ENCODE measurements at regions not wholly inside any gene's neighbourhood (a gene's known extent, or its start where the extent isn't known, plus 50 kb on each side); places are given as distances from the start of the nearest gene placed in this dataset.
"Not testable (repeated sequence)": the region's sequence is repeated elsewhere in the genome, so short reads cannot be mapped to it uniquely, and the experiment has no call there.

GRCh38 chr7:106570146-106570545 is 90.8 kb downstream of the CCDC71L start:
- no peak for ATAC-seq
- no peaks in the 10 kb centered on the region for H3K27me3 ChIP-seq
- TF ChIP-seq POLR2AphosphoS5 (IDR thresholded peaks at IDR 0.05) (no peak), EP300 (IDR thresholded peaks at IDR 0.05) (no peak), POLR2A (IDR thresholded peaks at IDR 0.05) (no peak), CTCF (IDR thresholded peaks at IDR 0.05) (no peak)
- H3K4me1 ChIP-seq = peaks cover 3 to 18% (median 9%) of the 10 kb centered on the region in 3 donors
- no peak overlapping the region for H3K4me3 ChIP-seq
- H3K27ac ChIP-seq = no peak overlapping the region
- H3K36me3 ChIP-seq = no peaks in the 10 kb centered on the region
- H3K9me3 ChIP-seq = no peaks in the 10 kb centered on the region
- 83 to 97% methylated on average over 2 of the region's 2 CpGs for WGBS, 2 donors (ENCODE audit: low coverage in 1 of 2)

- H3K4me1 ChIP-seq = peaks cover 3 to 18% (median 9%) of the 10 kb centered on the region in 3 donors
- H3K36me3 ChIP-seq = no peaks in the 10 kb centered on the region
- no peaks in the 10 kb centered on the region for H3K9me3 ChIP-seq
- H3K27ac ChIP-seq = no peak overlapping the region
- ATAC-seq = no peak
- WGBS, 2 donors (ENCODE audit: low coverage in 1 of 2) = 83 to 100% methylated on average over 1 to 10 of the region's 10 CpGs
- H3K4me3 ChIP-seq = no peak overlapping the region
- TF ChIP-seq POLR2A (IDR thresholded peaks at IDR 0.05) (no peak), POLR2AphosphoS5 (IDR thresholded peaks at IDR 0.05) (no peak), CTCF (IDR thresholded peaks at IDR 0.05) (no peak), EP300 (IDR thresholded peaks at IDR 0.05) (no peak)
- no peaks in the 10 kb centered on the region for H3K27me3 ChIP-seq
Measured at GRCh38 chr7:106569500-106569929, 91.4 kb downstream of the CCDC71L start.

- no peak overlapping the region for H3K4me3 ChIP-seq
- H3K27ac ChIP-seq = peak overlapping the region in 3 of 4 donors; percentile 18 to 34 (median 25)
- no peak for TF ChIP-seq EP300 (IDR thresholded peaks at IDR 0.05)
- TF ChIP-seq POLR2AphosphoS5 (IDR thresholded peaks at IDR 0.05) = peak; percentile 85
- peak in 1 of 4 experiments; percentile 25 for TF ChIP-seq CTCF (IDR thresholded peaks at IDR 0.05)
- TF ChIP-seq POLR2A (IDR thresholded peaks at IDR 0.05) = no peak
- no peaks in the 10 kb centered on the region for H3K36me3 ChIP-seq
- peaks cover 3 to 18% (median 9%) of the 10 kb centered on the region in 3 donors for H3K4me1 ChIP-seq
- 28 to 44% methylated on average over 3 of the region's 4 CpGs for WGBS, 2 donors (ENCODE audit: low coverage in 1 of 2)
- H3K27me3 ChIP-seq = no peaks in the 10 kb centered on the region
- peak; percentile 85 for ATAC-seq
- H3K9me3 ChIP-seq = no peaks in the 10 kb centered on the region
Measured at GRCh38 chr7:106568680-106569499, 92.1 kb downstream of the CCDC71L start.

GRCh38 chr7:106568002-106568679 is 92.8 kb downstream of the CCDC71L start:
- 11 to 17% methylated on average over 2 of the region's 2 CpGs for WGBS, 2 donors (ENCODE audit: low coverage in 1 of 2)
- ATAC-seq = no peak
- Histone ChIP-seq H3K4me1 (peaks cover 3 to 18% (median 9%) of the 10 kb centered on the region in 3 donors), H3K4me3 (no peak overlapping the region), H3K9me3 (no peaks in the 10 kb centered on the region), H3K27me3 (no peaks in the 10 kb centered on the region), H3K36me3 (no peaks in the 10 kb centered on the region), H3K27ac (peak overlapping the region in 3 of 4 donors; percentile 18 to 34 (median 25))
- TF ChIP-seq POLR2AphosphoS5 (IDR thresholded peaks at IDR 0.05) (no peak), EP300 (IDR thresholded peaks at IDR 0.05) (no peak), CTCF (IDR thresholded peaks at IDR 0.05) (no peak), POLR2A (IDR thresholded peaks at IDR 0.05) (no peak)

GRCh38 chr7:106567204-106568001 is 93.6 kb downstream of the CCDC71L start:
- not testable (repeated sequence) for H3K27ac ChIP-seq, H3K9me3 ChIP-seq, H3K4me3 ChIP-seq, ATAC-seq, H3K27me3 ChIP-seq, H3K36me3 ChIP-seq
- WGBS, 2 donors (ENCODE audit: low coverage in 1 of 2) = 73 to 81% methylated on average over 14 to 15 of the region's 15 CpGs
- H3K4me1 ChIP-seq = peaks cover 3 to 18% (median 9%) of the 10 kb centered on the region in 3 donors
